Activated CD4-positive, CD25-positive, alpha-beta regulatory T cell treated with anti-CD3 and anti-CD28 coated beads, Interleukin-2, amount 50 U/mL, for 72 hours (primary cell): ENCODE measurements at regions not wholly inside any gene's neighbourhood (a gene's known extent, or its start where the extent isn't known, plus 50 kb on each side); places are given as distances from the start of the nearest gene placed in this dataset.
"Not testable (repeated sequence)": the region's sequence is repeated elsewhere in the genome, so short reads cannot be mapped to it uniquely, and the experiment has no call there.

ENCODE experiments used
- DNase-seq: peaks from one replicate; pipeline ENCODE4 v3.0.0; 2021

DNA sequence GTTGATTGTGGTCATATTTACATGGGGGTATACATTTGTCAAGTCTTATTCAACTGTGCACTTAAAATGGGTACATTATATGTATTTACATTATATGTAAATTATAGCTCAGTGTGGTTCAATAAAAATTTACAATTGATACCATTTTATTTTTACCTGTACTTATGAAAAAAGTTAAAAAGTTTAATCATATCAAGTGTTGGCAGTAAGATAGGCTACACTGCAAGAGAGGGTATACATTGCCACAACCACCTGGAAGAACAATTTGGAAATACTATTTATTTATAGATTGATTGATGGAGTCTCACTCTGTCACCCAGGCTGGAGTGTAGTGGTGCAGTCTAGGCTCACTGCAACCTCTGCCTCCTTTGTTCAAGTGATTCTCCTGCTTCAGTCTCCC, 453.3 kb downstream of the XYLT1 start:
- DNase-seq, result no peak

DNA sequence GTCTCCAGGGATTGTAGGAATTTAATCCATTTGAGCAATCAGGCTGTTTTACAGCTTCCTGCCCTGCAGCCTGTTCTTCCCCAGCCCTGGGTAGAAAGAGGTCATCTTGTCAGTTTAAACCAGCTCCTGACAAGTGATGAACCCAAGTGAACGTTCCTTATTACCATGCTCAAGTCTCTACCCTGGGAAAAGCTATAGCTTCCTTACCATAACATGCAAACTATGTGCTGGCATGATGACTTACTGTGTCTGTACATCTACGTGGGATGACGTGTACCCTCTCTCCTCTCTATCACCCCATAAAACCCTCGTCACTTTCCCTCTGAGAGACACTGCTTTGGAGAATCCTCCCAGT, 452.2 kb downstream of the XYLT1 start:
- DNase-seq, result no peak

DNA sequence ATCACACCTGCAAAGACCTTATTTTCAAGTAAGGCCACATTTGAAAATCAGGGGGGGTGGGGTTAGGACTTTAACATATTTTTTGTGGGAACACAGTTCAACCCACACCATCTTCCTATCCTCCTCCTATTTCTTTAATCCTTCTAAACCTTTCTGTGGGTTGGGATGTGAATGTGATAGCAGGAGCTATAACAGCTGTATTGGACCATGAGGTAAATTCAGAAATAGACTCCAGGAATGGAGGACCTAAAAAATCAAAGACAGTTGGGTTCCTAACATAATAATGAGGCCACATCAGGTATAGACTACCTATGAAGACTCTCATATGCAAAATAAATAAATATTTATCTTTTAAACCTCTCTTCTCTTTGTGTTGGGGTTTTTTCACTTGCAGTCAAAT, 451.4 kb downstream of the XYLT1 start:
- DNase-seq, result no peak

DNA sequence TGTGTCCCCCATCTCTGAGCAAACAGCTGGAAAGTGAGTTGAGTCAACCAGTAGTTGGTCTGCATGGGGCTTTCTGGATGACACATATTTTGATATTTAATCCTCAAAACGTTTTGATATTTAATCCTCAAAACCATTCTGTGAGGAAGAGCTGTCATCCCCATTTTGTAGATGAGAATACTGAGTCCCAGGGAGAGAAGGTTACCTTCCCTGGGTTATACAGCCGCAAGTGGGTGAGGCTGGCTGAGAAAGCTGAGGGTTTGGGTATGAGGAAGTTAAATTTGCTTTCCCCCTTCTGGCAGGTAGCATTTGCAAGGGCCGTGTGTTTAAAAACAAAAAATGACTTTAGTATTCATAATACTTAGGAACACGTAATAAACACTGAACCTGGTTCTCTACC, 447.2 kb downstream of the XYLT1 start:
- DNase-seq, result no peak

DNA sequence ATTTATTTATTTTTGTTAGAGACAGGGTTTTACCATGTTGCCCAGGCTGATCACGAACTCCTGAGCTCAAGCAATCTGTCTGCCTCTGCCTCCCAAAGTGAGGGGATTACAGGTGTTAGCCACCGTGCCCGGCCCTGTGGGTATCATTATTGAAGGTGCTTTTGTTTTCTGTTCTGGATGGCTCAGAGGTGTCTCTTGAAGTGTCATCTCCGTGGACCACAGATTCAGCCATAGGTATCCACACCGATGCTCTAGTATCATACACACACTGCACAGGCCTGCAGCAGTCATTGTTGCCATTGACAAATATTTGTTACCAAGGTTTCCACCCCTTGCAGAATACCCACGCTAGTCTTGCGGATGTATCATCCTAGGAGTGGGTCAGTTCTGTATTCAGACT, 446.2 kb downstream of the XYLT1 start:
- DNase-seq, result no peak

DNA sequence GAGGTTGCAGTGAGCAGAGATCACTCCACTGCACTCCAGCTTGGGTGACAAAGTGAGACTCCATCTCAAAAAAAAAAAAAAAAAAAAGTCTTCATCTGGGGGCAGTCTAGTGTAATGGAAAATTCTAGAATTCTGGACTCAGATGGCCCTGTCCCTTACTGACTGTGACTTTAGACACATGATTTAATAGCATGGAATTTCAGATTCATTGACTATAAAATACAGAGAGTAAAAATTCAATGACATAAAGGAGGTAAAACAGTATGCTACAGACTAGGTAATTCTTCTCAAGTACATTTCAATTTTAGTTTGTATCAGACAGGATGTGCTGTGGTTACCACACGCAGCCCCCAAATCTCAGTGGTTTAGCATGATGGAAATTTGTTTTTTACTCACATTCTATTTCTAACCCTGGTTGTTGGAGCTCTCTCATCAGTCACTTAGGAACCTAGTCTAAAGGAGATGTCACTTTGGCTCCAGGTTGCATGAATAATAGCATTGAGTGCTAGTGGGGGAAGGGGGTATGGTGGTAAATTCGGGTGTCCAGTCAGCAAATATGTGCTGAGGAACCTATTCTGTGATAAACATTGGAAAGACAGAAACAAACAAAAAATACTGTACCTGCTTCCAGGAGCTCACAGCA, 444.0 kb downstream of the XYLT1 start:
- DNase-seq, result no peak

DNA sequence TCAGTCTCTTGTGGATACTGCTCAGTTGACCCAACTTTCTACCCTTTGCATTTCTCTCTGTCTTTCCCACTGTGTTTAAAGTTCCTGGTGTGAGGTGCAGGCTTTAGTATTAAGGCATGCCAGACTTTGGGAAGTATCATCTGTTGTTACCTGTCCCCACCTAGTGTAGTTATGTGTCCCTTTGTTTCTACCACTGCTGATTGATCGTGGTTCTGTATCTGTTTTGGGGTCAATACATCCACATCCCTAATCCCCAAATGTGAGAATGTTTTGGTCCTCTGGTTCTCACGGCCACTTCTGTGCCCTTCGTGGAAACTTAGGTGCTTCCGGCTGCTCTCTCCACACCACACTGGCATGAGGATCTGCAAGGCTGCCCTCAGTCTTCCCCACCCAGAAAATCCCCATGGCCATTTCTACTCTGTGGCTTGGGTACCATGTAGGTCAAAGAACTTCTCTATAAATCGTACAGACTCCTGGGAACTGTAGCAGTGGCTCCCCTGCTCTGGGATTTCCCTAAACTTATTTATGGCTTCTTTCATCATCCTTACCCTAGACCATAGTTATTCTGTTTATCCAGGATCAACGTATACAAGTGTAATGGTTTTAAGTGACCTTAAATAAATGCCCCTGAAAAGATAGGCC, 443.2 kb downstream of the XYLT1 start:
- no peak for DNase-seq

DNA sequence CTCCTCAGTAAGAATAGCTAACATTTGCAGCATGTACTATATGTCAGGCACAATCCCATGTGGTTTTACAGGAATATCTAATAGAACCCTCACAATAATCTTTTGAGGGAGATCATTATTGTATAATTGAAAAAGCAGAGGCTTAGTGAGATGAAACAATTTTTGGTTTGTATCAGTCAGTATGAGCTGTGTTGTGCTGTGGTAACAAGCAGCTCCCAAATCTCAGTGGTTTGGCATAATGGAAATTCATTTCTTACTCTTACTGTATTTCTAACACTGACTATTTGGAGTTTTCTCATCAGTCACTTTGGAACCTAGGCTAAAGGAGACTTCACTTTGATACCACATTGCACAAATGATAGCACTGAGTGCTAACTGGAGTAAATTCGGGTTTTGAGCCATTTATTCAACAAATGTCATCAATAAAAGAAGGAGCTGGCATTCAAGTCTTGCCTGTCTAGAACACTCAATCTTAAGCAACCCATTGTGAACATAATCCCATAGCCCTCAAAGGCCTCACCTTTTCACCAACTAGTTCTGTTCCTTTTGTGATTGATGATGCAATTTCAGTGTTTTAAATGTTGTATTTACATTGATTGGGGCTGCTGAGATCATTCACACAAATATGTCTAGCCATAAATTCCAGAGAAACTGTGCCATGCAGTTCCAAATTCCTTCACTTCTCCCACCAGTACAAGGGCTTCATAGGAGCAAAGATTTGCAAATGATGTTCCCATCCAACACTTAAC, 441.0 kb downstream of the XYLT1 start:
- DNase-seq, result no peak

DNA sequence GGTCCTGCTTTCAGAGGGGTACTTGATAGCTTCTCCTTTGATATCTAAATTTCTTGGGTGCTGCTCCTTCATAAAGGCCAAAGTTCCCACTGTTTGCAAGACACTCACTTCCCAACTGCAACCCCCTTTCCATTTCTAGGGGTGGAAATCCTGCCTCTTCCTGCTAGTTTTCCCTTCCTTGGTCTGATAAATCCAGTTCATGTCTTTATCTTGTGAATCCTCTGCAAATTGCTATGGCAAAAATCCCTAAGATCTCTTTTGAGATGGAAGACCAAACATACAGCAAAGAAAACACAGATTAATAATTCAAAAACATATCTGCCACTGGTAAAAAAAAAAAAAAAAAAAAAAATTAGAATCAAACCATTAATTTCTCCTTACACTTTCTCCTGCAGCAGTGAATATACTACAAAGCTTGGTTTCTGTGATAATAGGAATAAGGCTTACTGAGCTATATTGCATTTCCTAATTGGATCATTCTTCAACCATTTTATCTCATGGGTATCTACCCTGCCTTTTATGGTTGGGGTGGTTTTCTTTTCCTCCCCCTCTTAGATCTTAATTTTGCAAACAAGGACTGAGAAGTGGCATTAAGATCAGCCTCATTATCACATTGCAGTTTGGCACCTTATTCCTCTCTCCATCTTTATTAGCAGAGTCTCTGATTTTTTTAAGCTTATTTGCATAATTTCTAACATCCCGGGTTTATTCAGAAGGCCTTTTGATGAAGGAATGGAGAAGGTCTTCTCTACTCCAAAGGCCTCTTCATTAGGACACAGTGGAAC, 439.1 kb downstream of the XYLT1 start:
- no peak for DNase-seq

DNA sequence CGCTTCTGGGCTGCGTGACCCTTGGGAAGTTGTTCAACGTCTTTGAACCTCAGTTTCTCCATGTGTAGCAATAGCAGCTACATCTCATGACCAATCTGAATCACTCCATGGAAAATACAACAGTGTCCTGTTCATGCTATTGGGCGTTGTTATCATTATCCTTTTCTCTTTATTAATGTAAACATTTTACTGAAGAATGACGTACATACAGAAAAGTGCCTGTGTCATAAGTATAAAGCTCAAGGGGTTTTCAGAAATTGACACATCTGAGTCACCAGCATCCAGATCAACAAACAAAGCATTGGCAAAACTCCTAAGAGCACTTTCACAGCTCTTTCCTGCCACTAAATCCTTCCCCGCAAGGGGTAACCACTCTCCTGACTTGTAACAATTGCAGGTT, 438.4 kb downstream of the XYLT1 start:
- DNase-seq, result no peak

DNA sequence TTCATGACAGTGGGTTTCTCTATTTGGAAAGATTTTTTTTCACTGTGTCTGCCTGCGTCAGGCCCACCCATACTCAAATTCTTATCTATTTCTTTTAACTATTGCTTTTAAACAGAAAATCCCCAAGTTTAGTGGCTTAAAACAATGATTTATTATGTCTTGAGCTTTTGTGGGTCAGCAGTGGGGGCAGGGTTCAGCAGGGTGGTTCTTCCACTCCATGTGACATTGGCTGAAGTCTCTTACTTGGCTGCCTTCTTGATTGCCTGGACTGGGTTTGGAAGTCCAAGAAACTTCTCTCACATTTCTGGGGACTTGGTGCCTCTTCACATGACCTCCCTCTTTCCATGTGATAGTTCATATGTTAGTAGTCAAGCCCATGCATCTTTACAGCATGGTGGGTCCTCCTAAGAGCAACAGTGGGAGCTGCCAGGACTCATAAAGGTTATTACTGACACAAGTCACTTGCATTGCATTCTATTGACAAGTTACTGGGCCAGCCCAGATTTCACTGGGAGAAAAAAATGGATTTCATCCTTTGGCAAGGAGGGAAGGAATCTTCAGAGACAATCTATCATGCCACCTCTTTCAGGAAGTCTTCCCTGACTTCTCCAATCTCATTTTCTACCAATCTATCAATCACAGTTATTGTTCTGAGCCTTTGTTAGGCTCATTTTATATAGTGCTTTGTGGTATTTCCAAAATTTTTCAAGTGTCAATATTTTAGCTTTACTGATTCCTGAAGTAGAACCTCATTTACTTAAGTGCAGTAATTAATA, 436.1 kb downstream of the XYLT1 start:
- no peak for DNase-seq

DNA sequence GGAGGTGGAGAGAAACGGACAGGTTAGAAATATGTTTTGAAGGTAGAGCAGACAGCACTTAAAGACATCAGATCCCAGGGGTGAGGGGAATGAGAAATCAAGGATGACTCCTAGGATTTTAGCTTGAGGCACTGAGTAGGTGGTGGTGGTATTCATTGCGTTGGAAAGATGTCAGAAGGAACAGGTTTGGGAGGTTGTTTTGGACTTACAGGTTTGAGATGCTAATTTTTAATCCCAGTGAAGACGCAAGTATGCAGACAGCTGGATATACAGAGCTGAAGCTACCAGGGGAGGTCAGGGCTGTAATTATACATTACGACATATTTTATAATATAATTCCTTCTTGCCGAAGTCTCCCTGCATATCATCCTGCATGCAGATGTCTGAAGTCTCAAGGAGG, 433.3 kb downstream of the XYLT1 start:
- no peak for DNase-seq

DNA sequence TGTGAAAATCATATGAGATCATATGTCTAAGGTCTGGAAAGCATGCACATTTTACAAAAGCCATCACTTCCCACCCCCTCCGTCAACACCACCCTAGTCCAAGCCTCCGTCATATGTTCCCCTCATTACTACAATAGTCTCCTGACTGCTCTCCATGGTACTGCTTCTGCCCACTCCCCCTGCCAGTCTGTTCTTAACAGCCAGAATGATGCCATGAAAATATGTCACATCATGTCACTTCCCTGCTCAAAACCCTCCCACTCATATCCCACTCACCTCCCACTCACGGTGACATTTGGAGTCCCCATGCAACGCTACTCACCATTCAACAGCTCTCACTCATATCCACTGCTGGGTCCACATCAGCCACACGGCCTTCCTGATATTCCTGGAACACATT, 432.3 kb downstream of the XYLT1 start:
- DNase-seq, result no peak

DNA sequence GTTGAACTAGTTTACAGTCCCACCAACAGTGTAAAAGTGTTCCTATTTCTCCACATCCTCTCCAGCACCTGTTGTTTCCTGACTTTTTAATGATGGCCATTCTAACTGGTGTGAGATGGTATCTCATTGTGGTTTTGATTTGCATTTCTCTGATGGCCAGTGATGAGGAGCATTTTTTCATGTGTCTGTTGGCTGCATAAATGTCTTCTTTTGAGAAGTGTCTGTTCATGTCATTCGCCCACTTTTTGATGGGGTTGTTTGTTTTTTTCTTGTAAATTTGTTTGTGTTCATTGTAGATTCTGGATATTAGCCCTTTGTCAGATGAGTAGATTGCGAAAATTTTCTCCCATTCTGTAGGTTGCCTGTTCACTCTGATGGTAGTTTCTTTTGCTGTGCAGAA, 421.7 kb downstream of the XYLT1 start:
- not testable (repeated sequence) for DNase-seq

DNA sequence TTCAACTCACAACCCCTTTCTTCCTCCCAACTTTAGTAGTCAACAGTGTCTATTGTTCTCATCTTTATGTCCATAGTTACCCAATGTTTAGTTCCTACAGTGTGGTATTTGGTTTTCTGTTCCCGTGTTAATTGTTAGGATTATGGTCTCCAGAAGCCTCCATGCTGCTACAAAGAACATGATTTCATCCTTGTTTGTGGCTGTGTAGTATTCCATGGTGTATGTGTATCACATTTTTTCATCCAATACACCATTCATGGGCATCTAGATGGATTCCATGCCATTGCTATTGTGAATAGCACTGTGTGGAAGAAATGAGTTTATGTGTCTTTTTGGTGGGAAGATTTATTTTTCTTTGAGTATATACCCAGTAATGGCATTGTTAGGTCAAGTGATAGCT, 420.3 kb downstream of the XYLT1 start:
- no peak for DNase-seq
